DND-41 (cell line): ENCODE measurements at regions not wholly inside any gene's neighbourhood (a gene's known extent, or its start where the extent isn't known, plus 50 kb on each side); places are given as distances from the start of the nearest gene placed in this dataset.
A peak's percentile ranks its signal among the peaks of the same experiment; 100 is the strongest.

Source experiments
- ATAC-seq: fragments of 200-7000 bp; cut with Tn5 transposase; 3 replicates; pipeline ENCODE4 v1.9.1; 2021; ENCODE audit warnings: low read depth; ENCODE audit not compliant: insufficient read depth
- DNase-seq: peaks from one replicate; pipeline ENCODE4 v3.0.0-alpha.2; 2020
- H2AFZ ChIP-seq: 2 replicates; pipeline ENCODE4 v1.6.0; 2012; ENCODE audit warnings: low read depth, low read length
- H3K27ac ChIP-seq: 2 replicates; pipeline ENCODE4 v1.5.1; 2012; ENCODE audit warnings: low read length, inconsistent platforms
- H3K27me3 ChIP-seq: fragments of 200-600 bp; sonication (generic); 2 replicates; pipeline ENCODE4 v1.6.0; 2012; ENCODE audit warnings: low read length, mild to moderate bottlenecking, inconsistent platforms; ENCODE audit not compliant: insufficient read depth, poor library complexity
- H3K36me3 ChIP-seq: 2 replicates; pipeline ENCODE4 v1.5.1; 2012; ENCODE audit warnings: low read length, inconsistent platforms; ENCODE audit not compliant: insufficient read depth
- H3K4me1 ChIP-seq: 2 replicates; pipeline ENCODE4 v1.5.1; 2012; ENCODE audit warnings: mild to moderate bottlenecking, low read length; ENCODE audit not compliant: insufficient read depth
- H3K4me2 ChIP-seq: 2 replicates; pipeline ENCODE4 v1.6.0; 2012; ENCODE audit warnings: mild to moderate bottlenecking, moderate library complexity, low read length, inconsistent platforms; ENCODE audit not compliant: insufficient read depth
- H3K4me3 ChIP-seq, 2 experiments: fragments of 200-600 bp in 1 of 2; shearing (Covaris generic) in 1 of 2; 2 replicates each; pipeline ENCODE4 v1.5.1; 2012 to 2016; ENCODE audit warnings: inconsistent platforms in 2 of 2, low read length in 2 of 2, mild to moderate bottlenecking in 2 of 2, low read depth in 1 of 2, moderate library complexity in 1 of 2
- H3K79me2 ChIP-seq: 2 replicates; pipeline ENCODE4 v1.6.0; 2012; ENCODE audit warnings: low read length, inconsistent platforms; ENCODE audit not compliant: insufficient read depth
- H3K9ac ChIP-seq: 2 replicates; pipeline ENCODE4 v1.6.0; 2012; ENCODE audit warnings: low read depth, mild to moderate bottlenecking, inconsistent platforms, low read length, moderate library complexity
- H3K9me3 ChIP-seq: 2 replicates; pipeline ENCODE4 v1.5.1; 2012; ENCODE audit warnings: low read length, moderate library complexity, mild to moderate bottlenecking, inconsistent platforms; ENCODE audit not compliant: insufficient read depth, severe bottlenecking
- H4K20me1 ChIP-seq: 2 replicates; pipeline ENCODE4 v1.6.0; 2012; ENCODE audit warnings: low read length; ENCODE audit not compliant: insufficient read depth
- CTCF ChIP-seq: IDR thresholded peaks from 2 replicates; pipeline ENCODE4 v1.5.1; 2012; ENCODE audit warnings: borderline replicate concordance, low read length, moderate library complexity, mild to moderate bottlenecking; ENCODE audit not compliant: poor library complexity, severe bottlenecking; ENCODE audit errors: extremely low read depth
- EZH2 ChIP-seq: IDR thresholded peaks from 3 replicates; pipeline ENCODE4 v1.6.1; 2012; ENCODE audit warnings: borderline replicate concordance, low read depth, mild to moderate bottlenecking, moderate library complexity, low read length, inconsistent platforms; ENCODE audit not compliant: severe bottlenecking

GRCh38 chr3:187906920-187907319 lies 161.7 kb upstream of the BCL6 start:
- no peak for ATAC-seq
- Histone ChIP-seq H3K9me3 (no peaks in the 10 kb centered on the region), H3K27me3 (no peaks in the 10 kb centered on the region), H2AFZ (no peak overlapping the region), H3K4me3 (no peak overlapping the region), H3K27ac (no peak overlapping the region), H3K79me2 (no peaks in the 10 kb centered on the region), H3K36me3 (no peaks in the 10 kb centered on the region), H3K9ac (no peak overlapping the region), H4K20me1 (no peaks in the 10 kb centered on the region), H3K4me2 (no peak overlapping the region), H3K4me1 (no peaks in the 10 kb centered on the region)
- DNase-seq = no peak
- TF ChIP-seq EZH2 = no peak
- no peak for TF ChIP-seq CTCF

- H3K9ac ChIP-seq = no peak overlapping the region
- no peak overlapping the region for H2AFZ ChIP-seq
- H3K36me3 ChIP-seq = no peaks in the 10 kb centered on the region
- peaks cover 10% of the 10 kb centered on the region for H3K4me1 ChIP-seq
- no peaks in the 10 kb centered on the region for H3K79me2 ChIP-seq
- ATAC-seq (no peak), DNase-seq (no peak)
- no peak overlapping the region for H3K27ac ChIP-seq
- no peaks in the 10 kb centered on the region for H3K9me3 ChIP-seq
- H3K4me3 ChIP-seq = no peak overlapping the region
- no peak for TF ChIP-seq CTCF
- TF ChIP-seq EZH2 = no peak
- H3K4me2 ChIP-seq = no peak overlapping the region
- no peaks in the 10 kb centered on the region for H4K20me1 ChIP-seq
- H3K27me3 ChIP-seq = no peaks in the 10 kb centered on the region
Measured at GRCh38 chr3:187909866-187910265, 164.6 kb upstream of the BCL6 start.

GRCh38 chr3:187912007-187912406 lies 166.7 kb upstream of the BCL6 start:
- Histone ChIP-seq H3K4me2 (no peak overlapping the region), H3K9me3 (no peaks in the 10 kb centered on the region), H3K27ac (no peak overlapping the region), H3K4me3 (no peak overlapping the region), H3K4me1 (peaks cover 10% of the 10 kb centered on the region), H3K27me3 (no peaks in the 10 kb centered on the region), H3K9ac (no peak overlapping the region), H3K79me2 (no peaks in the 10 kb centered on the region), H4K20me1 (no peaks in the 10 kb centered on the region), H3K36me3 (no peaks in the 10 kb centered on the region), H2AFZ (no peak overlapping the region)
- TF ChIP-seq CTCF (no peak), EZH2 (no peak)
- ATAC-seq (no peak), DNase-seq (no peak)

GRCh38 chr3:187913617-187914033 lies 168.4 kb upstream of the BCL6 start:
- no peaks in the 10 kb centered on the region for H3K9me3 ChIP-seq
- H3K4me1 ChIP-seq = peaks cover 25% of the 10 kb centered on the region
- TF ChIP-seq EZH2 (no peak), CTCF (no peak)
- H2AFZ ChIP-seq = no peak overlapping the region
- H4K20me1 ChIP-seq = no peaks in the 10 kb centered on the region
- no peaks in the 10 kb centered on the region for H3K79me2 ChIP-seq
- H3K4me2 ChIP-seq = no peak overlapping the region
- DNase-seq (peak; percentile 42), ATAC-seq (peak; percentile 88)
- H3K9ac ChIP-seq = no peak overlapping the region
- H3K36me3 ChIP-seq = no peaks in the 10 kb centered on the region
- H3K27me3 ChIP-seq = no peaks in the 10 kb centered on the region
- no peak overlapping the region for H3K27ac ChIP-seq
- H3K4me3 ChIP-seq = no peak overlapping the region
